ENCODE measurements at regions not wholly inside any gene's neighbourhood (a gene's known extent, or its start where the extent isn't known, plus 50 kb on each side); places are given as distances from the start of the nearest gene placed in this dataset.

DNA sequence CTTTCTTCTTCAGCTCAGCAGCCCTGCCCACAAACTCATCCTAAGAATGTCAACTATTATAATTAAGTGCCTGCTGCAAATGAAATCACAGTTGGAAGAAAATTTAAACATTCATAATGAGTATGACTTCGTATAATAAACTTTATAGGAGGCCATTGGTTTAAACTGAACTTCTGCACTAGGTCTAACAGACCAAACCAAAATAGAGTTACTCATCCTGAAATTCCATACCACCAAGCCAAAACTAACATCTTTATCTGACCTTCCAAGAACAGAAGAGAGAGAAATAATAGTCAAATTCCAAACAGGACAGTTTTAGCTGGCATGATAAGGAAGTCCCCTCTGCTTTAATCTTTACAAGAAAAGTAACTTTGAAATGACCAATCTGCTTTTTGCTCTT, 472.4 kb upstream of the PRMT6 start:
- H3K27me3 Mint-ChIP-seq (ENCODE audit: low read depth in 3 of 3) = peaks cover 0 to 2% (median 0%) of the 10 kb centered on the region in 3 donors
- Histone ChIP-seq H3K27me3 (ENCODE audit: control insufficient read depth in 2 of 2, insufficient read depth in 2 of 2, low read length in 2 of 2) (no peaks in the 10 kb centered on the region), H3K36me3 (replicated peaks in 1 of 2; ENCODE audit: control insufficient read depth in 1 of 2, insufficient read depth in 2 of 2, low read length in 2 of 2) (no peaks in the 10 kb centered on the region), H3K4me3 (replicated peaks in 1 of 3; ENCODE audit: low read depth in 2 of 3, low read length in 3 of 3) (no peak overlapping the region), H4K20me1 (ENCODE audit: insufficient read depth, low read length) (no peaks in the 10 kb centered on the region), H3K4me2 (replicated peaks; ENCODE audit: extremely low read depth, low read length, poor library complexity, severe bottlenecking) (no peak overlapping the region), H3K9ac (ENCODE audit: insufficient read depth, low read length, poor library complexity, severe bottlenecking) (no peak overlapping the region), H2AFZ (ENCODE audit: insufficient read depth, low read depth, low read length, poor library complexity, severe bottlenecking) (no peak overlapping the region), H3K79me2 (ENCODE audit: insufficient read depth, low read length) (no peaks in the 10 kb centered on the region), H3K27ac (ENCODE audit: low read depth in 1 of 2, low read length in 2 of 2) (no peak overlapping the region), H3K4me1 (ENCODE audit: control insufficient read depth in 1 of 2, insufficient read depth in 2 of 2, low read length in 2 of 2) (no peaks in the 10 kb centered on the region), H3K9me3 (replicated peaks in 1 of 2; ENCODE audit: control insufficient read depth in 1 of 2, insufficient read depth in 1 of 2, low read length in 2 of 2) (peaks cover 11 to 13% of the 10 kb centered on the region in 2 donors)
- H3K27ac Mint-ChIP-seq = no peak overlapping the region
- no CpG with 5 or more reads among the region's 1 CpG for whole genome bisulfite sequencing (ENCODE audit: insufficient coverage)
- no peak for DNase-seq
- H3K9me3 Mint-ChIP-seq = peaks cover 4 to 16% (median 12%) of the 10 kb centered on the region in 7 donors
- TF ChIP-seq, protein P1, sequence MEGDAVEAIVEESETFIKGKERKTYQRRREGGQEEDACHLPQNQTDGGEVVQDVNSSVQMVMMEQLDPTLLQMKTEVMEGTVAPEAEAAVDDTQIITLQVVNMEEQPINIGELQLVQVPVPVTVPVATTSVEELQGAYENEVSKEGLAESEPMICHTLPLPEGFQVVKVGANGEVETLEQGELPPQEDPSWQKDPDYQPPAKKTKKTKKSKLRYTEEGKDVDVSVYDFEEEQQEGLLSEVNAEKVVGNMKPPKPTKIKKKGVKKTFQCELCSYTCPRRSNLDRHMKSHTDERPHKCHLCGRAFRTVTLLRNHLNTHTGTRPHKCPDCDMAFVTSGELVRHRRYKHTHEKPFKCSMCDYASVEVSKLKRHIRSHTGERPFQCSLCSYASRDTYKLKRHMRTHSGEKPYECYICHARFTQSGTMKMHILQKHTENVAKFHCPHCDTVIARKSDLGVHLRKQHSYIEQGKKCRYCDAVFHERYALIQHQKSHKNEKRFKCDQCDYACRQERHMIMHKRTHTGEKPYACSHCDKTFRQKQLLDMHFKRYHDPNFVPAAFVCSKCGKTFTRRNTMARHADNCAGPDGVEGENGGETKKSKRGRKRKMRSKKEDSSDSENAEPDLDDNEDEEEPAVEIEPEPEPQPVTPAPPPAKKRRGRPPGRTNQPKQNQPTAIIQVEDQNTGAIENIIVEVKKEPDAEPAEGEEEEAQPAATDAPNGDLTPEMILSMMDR (IDR thresholded peaks at IDR 0.05) = no peak
- H3K4me3 Mint-ChIP-seq = no peak overlapping the region
- no peaks in the 10 kb centered on the region for H3K36me3 Mint-ChIP-seq
- intact Hi-C loops (cut with micrococcal nuclease) = no loop called here
- no peaks in the 10 kb centered on the region for H3K4me1 Mint-ChIP-seq

DNA sequence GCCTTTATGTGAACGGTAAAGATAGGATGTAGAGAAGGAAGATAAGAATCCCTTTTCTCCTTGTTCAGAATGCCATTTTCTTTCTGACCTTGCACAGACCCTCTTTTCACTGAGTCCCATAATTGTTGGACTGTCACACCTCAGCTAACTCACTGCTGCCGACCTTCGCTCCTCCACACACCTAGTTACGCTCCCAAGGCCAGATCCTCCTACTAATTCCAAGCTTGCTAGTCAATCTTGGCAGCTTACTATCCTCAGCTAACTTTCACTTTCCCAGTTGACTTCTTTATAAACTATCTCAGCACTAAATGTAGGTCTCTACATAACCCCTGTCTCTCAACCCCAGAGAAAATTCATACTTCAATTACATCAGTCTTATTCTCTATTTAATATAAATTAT, 471.8 kb upstream of the PRMT6 start:
- peaks cover 4 to 16% (median 13%) of the 10 kb centered on the region in 7 donors for H3K9me3 Mint-ChIP-seq
- no peaks in the 10 kb centered on the region for H3K27me3 Mint-ChIP-seq (ENCODE audit: low read depth in 3 of 3)
- H3K36me3 ChIP-seq (replicated peaks in 1 of 2; ENCODE audit: control insufficient read depth in 1 of 2, insufficient read depth in 2 of 2, low read length in 2 of 2) = no peaks in the 10 kb centered on the region
- no peaks in the 10 kb centered on the region for H3K36me3 Mint-ChIP-seq
- DNase-seq = no peak
- H3K9ac ChIP-seq (ENCODE audit: insufficient read depth, low read length, poor library complexity, severe bottlenecking) = no peak overlapping the region
- no peak overlapping the region for H2AFZ ChIP-seq (ENCODE audit: insufficient read depth, low read depth, low read length, poor library complexity, severe bottlenecking)
- intact Hi-C loops (cut with micrococcal nuclease) = no loop called here
- H3K79me2 ChIP-seq (ENCODE audit: insufficient read depth, low read length) = no peaks in the 10 kb centered on the region
- H3K27ac ChIP-seq (ENCODE audit: low read depth in 1 of 2, low read length in 2 of 2) = no peak overlapping the region
- no peaks in the 10 kb centered on the region for H4K20me1 ChIP-seq (ENCODE audit: insufficient read depth, low read length)
- H3K4me3 Mint-ChIP-seq = no peak overlapping the region
- H3K4me1 ChIP-seq (ENCODE audit: control insufficient read depth in 1 of 2, insufficient read depth in 2 of 2, low read length in 2 of 2) = no peaks in the 10 kb centered on the region
- WGBS (ENCODE audit: insufficient coverage) = 83% methylated on average over 3 of the region's 4 CpGs
- no peak overlapping the region for H3K4me2 ChIP-seq (replicated peaks; ENCODE audit: extremely low read depth, low read length, poor library complexity, severe bottlenecking)
- TF ChIP-seq, protein P1 (IDR thresholded peaks at IDR 0.05) = no peak
- no peaks in the 10 kb centered on the region for H3K27me3 ChIP-seq (ENCODE audit: control insufficient read depth in 2 of 2, insufficient read depth in 2 of 2, low read length in 2 of 2)
- H3K27ac Mint-ChIP-seq = no peak overlapping the region
- peaks cover 11 to 13% of the 10 kb centered on the region in 2 donors for H3K9me3 ChIP-seq (replicated peaks in 1 of 2; ENCODE audit: control insufficient read depth in 1 of 2, insufficient read depth in 1 of 2, low read length in 2 of 2)
- H3K4me3 ChIP-seq (replicated peaks in 1 of 3; ENCODE audit: low read depth in 2 of 3, low read length in 3 of 3) = no peak overlapping the region
- H3K4me1 Mint-ChIP-seq = no peaks in the 10 kb centered on the region
